ENCODE measurements at regions not wholly inside any gene's neighbourhood (a gene's known extent, or its start where the extent isn't known, plus 50 kb on each side); places are given as distances from the start of the nearest gene placed in this dataset.

DNA sequence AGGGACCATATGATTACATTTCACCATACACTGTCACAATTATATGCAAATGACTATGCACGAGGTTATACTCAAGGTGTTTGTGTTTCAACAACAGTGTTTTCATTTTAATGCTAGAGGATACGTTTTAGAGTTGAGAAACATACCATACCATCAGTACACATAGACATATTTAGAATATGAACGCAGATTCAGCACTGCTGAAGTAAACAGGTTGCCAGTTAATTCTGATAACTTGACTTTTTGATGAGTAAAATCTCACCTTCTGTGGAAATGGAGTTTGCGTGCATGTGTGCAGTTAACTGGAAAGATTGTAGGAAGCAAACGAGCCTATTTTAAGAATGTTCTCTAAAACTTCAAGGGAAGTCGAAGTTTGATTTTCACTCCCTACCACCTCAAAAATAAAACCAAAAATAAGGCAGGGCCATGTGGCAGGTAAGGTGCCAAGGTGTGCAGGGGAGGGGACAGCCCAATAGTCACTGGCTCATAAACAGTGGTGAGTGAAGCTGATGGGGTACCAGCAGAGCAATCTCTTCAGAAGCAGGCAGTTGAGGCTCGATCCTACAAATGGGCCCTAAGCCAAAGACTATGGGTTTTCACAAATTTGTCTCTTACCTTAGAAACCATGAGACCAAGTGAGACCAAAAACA lies 213.1 kb downstream of the IKZF2 start:
- TF ChIP-seq, protein P1, sequence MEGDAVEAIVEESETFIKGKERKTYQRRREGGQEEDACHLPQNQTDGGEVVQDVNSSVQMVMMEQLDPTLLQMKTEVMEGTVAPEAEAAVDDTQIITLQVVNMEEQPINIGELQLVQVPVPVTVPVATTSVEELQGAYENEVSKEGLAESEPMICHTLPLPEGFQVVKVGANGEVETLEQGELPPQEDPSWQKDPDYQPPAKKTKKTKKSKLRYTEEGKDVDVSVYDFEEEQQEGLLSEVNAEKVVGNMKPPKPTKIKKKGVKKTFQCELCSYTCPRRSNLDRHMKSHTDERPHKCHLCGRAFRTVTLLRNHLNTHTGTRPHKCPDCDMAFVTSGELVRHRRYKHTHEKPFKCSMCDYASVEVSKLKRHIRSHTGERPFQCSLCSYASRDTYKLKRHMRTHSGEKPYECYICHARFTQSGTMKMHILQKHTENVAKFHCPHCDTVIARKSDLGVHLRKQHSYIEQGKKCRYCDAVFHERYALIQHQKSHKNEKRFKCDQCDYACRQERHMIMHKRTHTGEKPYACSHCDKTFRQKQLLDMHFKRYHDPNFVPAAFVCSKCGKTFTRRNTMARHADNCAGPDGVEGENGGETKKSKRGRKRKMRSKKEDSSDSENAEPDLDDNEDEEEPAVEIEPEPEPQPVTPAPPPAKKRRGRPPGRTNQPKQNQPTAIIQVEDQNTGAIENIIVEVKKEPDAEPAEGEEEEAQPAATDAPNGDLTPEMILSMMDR (IDR thresholded peaks at IDR 0.05 in 8 of 11, conservative IDR thresholded peaks at IDR 0.05 in 3 of 11): no peak
- no peak for TF ChIP-seq POLR2AphosphoS5 (IDR thresholded peaks at IDR 0.05)
- TF ChIP-seq POLR2A (IDR thresholded peaks at IDR 0.05): no peak

All from spleen (tissue), 7 donors.